Esophagus muscularis mucosa (tissue), 4 donors: ENCODE measurements at regions not wholly inside any gene's neighbourhood (a gene's known extent, or its start where the extent isn't known, plus 50 kb on each side); places are given as distances from the start of the nearest gene placed in this dataset.

ENCODE experiments used
- CTCF ChIP-seq, 3 experiments: fragments of 200-600 bp in 2 of 3; fragments of 450-650 bp in 1 of 3; sonication (generic) in 2 of 3; IDR thresholded peaks; one replicate each; pipeline ENCODE4 v1.5.1; 2017 to 2019; ENCODE audit warnings: antibody characterized with exemption in 3 of 3, mild to moderate bottlenecking in 2 of 3, moderate library complexity in 1 of 3
- EP300 ChIP-seq: sonication (generic); formaldehyde crosslinking; IDR thresholded peaks from one replicate; pipeline ENCODE4 v1.6.1; 2017; ENCODE audit warnings: antibody characterized with exemption
- POLR2AphosphoS5 ChIP-seq, 2 donors: sonication (generic); formaldehyde crosslinking; IDR thresholded peaks; one replicate each; pipeline ENCODE4 v1.6.1; 2017; ENCODE audit warnings: antibody characterized with exemption in 2 of 2

- no peak for TF ChIP-seq POLR2AphosphoS5 (IDR thresholded peaks at IDR 0.05)
- TF ChIP-seq CTCF (IDR thresholded peaks at IDR 0.05): no peak
- TF ChIP-seq EP300: no peak
These were observed 184.1 kb upstream of the ACVR2A start for GRCh38 chr2:147660680-147661079.
